Stimulated activated CD4-positive, alpha-beta T cell treated with anti-CD3 and anti-CD28 coated beads, Interleukin-4, amount 100 ng/mL, for 4 hours (primary cell): ENCODE measurements at regions not wholly inside any gene's neighbourhood (a gene's known extent, or its start where the extent isn't known, plus 50 kb on each side); places are given as distances from the start of the nearest gene placed in this dataset.
"Not testable (repeated sequence)": the region's sequence is repeated elsewhere in the genome, so short reads cannot be mapped to it uniquely, and the experiment has no call there.

Source experiments
- DNase-seq, 2 experiments: peaks; one replicate each; pipeline ENCODE4 v3.0.0-alpha.2; 2020

DNA sequence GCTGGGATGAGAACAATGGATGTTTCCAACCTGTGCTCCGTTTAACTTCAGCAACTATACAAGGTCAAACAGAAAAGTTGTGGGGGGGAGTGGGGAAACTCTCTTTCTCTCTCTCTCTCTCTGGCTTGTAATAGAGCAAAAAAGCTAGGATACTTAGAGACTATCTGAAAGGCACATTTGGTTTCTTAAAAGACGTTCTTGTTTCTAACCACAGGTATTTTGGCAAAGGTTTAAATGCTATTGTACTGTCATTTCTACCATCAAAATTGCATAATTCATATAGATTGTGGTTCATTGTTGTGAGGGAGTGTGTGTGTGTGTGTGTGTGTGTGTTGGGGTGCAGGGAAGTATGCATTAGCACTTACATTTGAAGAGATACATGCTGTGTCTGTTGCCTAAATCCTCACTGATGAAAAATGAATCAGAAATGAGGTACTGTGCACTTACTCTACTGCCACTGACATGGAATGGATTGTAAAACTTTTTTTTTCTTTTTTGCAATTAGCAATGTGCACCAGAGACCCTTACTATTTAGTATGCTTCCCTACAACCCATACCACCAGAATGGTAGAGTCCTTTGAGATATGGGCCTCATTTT is 841.0 kb upstream of the PIK3C3 start:
- no peak for DNase-seq

DNA sequence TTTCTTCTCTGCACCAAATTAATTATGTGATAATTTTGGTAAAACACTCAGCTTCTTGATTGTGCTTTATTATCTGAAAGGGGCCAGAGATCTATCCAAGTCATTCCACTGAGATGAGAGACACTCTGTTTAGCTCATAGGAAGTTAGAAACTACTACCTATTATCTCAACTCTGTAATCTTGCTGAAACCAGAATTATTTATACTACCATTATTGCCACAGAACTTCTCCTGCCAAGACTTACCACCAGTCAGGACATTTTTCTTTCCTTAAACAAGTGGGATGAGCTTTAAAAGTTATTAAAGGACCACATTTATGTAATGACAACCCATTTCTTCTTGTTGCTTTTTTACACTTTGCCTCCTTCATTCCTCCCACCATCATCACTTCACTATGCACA is 855.6 kb upstream of the PIK3C3 start:
- DNase-seq, result no peak

DNA sequence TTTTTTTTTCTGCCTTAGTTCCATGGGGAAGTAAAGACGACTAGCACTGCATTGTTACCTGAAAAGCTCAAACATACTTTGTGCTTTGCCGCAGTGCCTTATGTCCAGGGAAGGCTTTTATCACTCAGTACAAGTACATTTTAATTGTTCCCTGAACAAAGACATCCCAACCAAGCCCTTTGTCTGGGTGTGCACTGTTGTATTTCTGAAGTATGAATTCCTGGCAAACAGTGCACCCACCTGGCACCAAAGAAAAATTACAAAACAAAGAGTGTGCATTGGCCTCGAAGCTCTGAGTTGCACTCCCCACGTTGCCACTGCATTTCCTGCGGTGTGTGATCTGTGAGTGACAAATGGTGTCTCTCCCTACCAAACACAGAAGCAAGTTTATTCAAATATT is 858.5 kb upstream of the PIK3C3 start:
- no peak for DNase-seq

DNA sequence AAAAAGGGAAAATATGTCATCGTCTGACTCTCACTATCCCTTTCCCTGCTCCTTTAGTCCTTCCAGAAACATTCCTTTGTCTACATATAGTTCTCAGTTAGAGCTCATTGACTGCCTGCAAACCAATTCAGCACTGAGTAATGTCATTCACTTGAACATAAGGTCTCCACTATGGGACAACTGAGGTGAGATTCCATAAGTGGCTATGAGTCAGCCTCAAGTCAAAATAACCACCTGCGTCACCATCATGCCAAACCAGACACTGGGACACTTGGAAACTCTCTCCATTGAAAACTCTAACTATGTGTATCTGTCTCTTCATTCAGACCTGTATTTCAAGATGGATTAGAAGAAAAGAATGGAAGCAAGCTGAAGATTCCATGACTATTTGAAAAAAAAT is 878.0 kb upstream of the PIK3C3 start:
- DNase-seq, result no peak

DNA sequence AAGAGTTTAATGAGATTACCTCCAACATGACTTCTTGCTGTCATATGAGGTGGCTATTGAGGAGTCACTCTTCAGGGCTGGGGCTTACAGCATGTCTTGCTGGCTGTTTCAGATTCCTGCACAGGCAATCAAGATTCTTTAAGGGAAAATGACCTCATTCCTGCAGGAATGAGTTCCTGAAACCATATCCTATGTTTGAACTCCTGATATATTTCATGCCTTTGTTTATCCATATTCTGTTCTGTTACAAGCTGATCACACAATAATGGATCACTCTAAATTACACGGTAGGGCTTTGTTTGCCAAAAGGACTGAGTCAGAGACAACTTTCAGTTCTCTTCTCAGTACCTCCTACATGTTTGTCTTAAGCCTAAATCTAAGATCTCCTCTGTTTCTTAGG is 879.8 kb upstream of the PIK3C3 start:
- no peak for DNase-seq

DNA sequence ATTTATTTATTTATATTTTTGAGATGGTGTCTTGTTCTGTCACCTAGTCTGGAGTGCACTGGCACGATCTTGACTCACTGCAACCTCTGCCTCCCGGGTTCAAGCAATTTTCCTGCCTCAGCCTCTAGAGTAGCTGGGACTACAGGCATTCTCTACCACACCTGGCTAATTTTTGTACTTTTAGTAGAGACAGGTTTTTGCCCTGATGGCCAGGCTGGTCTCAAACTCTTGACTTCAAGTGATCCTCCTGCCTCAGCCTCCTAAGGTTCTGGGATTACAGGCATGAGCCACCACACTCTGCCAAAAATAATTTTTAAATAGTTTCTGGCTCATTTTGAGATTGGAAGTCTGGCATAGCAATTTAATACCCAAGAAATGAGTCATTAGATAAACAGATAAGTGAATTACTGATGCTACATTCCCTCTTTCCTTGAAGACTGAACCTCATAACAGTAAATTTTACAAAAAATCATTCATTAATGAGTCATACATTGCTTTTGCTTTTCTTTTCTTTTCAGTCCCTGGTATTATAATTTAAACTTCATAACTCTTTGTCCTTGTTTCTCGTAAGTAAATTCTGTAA is 881.6 kb upstream of the PIK3C3 start:
- DNase-seq, result no peak

DNA sequence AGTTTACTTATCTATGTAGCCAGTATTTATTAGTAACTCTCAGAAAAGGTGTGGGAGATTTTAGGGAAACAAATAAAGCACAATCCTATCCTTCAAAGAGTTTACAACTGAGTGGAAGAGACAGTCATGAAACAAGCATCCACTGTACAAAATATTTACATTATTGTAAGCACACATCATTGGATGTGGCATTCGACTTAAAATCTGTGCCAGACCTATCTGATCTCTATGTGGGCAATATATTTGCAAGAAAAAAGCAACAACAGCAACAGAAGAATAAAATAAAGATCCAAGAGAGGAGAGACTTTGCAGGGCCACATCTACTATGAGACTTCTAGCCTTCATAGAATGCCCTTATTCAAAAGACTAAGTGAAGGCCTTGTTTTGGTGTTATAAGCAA is 882.1 kb upstream of the PIK3C3 start:
- DNase-seq, result no peak

DNA sequence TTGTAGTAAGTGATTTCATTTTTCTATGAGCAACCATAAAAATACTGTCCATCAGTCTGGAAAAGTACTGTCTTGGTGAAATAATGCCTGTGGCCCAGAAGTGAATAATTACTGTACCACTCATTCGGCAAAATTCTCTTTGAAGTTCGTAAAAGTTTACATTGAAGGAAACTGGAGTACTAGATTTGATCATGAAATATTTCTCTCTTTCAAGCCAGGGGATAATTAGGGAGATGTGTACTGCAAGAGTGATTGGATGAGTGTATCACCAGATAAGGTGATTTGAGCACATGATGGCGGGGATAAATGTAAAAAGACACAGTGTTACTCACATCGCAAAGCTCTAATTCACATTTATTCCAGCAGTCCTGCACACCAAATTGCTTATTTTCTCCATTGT is 883.2 kb upstream of the PIK3C3 start:
- DNase-seq, result no peak

DNA sequence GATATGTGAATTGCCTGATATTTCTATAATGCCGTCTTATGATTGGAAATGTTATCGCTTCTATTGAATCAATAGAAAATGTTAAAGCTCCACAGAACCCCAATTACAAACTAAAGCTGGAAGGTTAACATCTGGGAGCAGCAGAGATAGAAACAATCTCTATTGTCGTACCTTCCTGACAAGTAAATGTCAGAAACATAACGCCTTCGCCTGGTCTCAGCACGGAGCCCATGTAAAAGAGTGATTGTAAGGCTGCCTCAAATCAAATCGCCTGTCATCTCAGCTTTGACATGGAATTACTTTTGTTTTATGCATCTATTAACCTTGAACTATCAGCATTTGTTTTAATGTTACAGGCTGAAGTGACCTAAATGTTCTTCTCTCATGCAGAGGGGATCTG is 885.9 kb upstream of the PIK3C3 start:
- DNase-seq, result no peak

DNA sequence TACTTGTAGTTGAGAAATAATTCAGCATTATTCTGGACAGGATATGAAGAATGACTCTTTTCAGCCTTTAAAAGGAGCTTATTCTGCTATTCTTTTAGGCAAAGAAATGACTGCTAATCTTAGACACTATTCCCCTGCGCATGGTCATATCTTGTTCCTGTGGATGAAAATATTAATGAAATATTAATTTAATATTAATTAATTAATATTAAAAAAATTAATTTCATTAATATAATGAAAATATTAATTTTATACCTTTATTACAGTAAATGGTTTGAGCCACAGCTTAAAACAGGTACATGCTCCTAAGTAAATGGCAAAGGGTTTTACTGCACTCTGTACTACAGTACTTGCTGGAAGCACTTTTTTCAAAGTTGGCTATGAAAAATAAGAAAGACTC is 890.1 kb upstream of the PIK3C3 start:
- DNase-seq, result no peak

DNA sequence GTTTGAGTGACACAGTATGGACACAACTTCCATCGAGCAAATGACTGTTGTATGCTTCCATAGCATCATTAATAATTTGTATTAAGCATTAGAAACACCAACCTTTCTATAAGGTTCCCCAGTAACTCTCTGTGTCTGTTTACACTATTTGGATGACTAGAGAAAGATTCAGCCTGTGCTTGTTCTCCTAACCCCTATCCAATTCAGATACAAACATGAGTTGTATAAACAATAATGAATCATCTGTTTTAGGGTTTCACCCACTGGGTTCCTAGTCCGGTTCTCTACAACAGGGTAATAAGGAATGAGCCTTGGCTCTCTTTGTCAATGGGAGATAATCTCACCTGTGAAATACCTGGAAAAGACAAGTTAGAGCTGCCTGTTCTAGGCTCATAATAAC is 894.1 kb upstream of the PIK3C3 start:
- no peak for DNase-seq

DNA sequence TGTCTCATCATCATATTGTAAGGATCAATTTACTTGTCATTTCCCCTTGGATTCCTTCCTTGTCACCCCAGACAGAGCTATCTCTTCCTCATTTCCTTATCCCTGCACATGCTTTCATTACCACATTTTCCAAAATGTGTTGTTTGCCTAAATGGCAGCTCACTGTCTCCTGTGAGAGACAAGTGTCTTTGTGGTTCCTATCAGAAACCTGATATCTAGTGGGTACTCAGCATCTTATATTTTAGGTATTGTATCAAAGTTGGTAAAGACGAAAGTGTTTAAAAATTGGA is 896.0 kb upstream of the PIK3C3 start:
- no peak for DNase-seq

DNA sequence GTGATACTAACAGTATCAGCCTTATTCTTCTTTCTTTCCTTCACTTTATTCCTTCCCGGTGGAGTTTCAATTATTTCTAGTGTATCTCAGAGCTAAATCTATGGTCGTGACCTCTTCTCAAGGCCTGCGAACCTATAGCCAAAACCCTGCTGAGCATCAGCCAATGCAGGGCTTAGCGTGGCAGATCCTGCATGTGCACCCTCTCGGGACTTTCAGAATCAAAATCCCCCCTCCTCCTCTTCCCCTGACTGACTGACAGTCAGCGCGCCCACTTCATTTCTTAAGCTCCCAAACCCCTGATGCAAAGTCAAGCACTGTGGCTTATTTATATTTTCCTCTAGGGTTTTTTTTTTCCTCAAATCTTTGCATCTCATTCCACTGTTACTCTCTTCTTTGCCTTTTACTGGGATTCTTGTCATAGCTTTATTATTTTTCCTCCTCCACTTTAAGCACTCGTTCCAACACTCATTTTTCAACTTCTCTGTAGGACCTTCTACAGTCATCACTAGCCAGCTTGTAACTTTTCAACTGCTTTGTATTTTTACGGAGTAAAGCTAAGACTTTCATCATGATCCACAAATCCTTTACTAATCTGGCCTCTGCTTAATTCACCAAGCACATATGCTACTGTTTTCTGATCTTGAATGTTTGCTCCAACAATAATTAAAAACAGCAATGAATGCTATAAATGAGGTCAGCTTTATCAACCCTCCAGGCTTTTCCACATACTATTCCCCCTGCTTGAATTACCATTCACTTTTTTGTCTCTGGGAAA is 896.5 kb upstream of the PIK3C3 start:
- DNase-seq, result no peak

DNA sequence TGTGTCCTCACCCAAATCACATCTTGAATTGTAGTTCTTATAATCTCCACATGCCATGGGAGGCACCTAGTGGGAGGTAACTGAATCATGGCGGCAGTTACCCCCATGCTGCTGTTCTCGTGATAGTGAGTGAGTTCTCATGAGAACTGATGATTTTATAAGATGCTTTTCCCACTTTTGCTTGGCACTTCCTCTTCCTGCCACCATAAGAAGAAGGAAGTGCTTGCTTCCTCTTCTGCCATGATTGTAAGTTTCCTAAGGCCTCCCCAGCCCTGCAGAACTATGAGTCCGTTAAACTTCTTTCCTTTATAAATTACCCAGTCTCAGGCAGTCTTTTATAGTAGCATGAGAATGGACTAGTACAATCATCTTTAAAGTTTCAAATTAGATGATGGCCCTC is 902.4 kb upstream of the PIK3C3 start:
- DNase-seq, result no peak

DNA sequence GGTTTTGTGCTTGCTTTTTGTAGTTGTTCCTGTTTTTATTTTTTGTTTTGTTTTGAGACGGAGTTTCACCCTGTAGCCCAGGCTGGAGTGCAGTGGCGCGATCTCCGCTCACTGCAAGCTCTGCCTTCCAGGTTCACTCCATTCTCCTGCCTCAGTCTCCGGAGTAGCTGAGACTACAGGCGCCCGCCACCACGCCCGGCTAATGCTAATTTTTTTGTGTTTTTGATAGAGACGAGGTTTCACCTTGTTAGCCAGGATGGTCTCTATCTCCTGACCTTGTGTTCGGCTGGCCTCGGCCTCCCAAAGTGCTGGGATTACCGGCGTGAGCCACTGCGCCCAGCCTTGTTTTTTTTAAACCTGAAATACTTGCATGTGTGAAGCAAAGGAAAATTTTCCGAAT is 908.8 kb upstream of the PIK3C3 start:
- not testable (repeated sequence) for DNase-seq

DNA sequence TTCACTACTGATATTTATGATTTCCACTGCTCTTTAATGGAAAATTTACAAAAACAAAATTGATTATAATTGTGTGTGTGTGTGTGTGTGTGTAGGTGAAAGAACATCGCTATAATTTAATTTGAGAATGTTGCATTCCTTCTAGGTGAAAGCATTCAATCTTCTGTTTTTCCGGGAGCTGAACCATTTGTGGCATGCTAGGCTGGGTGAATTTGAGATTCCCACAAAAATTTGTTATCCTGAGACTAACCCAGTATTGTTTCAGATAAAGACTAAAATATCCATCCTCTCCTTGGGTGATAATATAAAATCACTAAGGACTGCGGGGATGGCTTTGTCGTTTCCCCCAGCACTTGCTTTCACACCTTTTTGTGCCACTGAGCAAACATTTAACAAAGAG is 911.2 kb upstream of the PIK3C3 start:
- DNase-seq, result no peak

DNA sequence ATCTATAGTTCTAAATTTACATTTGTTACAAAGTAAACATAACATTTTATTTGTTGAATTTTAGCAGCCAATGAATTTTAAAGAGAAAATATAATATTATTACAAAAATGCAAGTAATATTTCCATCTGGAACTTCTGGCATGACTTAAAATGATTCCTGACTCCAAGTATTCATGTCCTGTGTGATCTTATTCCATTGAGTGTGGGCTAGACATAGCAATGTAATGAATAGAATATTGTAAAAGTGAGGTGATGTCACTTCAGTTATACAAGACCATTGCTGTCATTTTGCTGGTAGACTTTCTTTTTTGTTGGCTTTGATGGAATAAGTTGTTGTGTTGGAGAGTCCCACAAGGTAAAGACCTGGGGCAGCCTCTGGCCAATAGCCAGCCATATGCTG is 912.2 kb upstream of the PIK3C3 start:
- no peak for DNase-seq

DNA sequence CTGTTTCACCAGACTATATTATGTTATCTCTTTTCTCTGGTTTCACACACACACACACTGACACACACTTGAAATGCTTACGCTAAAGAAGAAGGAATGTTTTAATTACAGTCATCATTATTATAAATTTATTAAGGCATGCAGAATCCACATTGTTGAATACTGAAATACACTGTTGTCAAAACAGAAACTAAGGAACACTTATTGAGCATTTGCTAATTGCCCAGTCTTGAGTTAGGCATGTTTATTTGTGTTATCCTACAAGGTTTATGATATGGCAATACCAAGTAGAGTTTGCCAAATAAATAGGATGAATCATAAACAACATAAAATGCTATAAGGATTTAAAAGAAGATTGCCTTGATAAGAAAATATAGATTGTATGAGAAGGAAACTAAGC is 917.0 kb upstream of the PIK3C3 start:
- no peak for DNase-seq

DNA sequence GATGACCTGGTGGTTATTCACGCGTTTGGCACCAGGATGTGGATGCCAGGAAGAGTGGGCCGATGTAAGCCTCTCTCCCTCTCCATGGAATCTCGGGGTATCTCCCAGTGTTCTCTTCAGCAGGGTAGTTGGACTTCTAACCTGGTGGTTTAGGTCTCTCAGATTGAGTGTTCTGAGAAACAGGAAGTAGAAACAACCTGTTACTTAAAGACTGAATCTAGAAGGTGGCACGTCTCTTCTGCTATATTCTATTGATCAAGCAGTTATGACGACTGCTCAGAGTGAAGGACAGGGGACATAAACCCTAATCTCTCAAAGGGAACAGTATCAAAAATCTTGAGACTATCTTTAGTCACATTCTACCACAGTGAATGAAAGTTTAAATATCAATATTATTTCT is 918.7 kb upstream of the PIK3C3 start:
- DNase-seq, result no peak

DNA sequence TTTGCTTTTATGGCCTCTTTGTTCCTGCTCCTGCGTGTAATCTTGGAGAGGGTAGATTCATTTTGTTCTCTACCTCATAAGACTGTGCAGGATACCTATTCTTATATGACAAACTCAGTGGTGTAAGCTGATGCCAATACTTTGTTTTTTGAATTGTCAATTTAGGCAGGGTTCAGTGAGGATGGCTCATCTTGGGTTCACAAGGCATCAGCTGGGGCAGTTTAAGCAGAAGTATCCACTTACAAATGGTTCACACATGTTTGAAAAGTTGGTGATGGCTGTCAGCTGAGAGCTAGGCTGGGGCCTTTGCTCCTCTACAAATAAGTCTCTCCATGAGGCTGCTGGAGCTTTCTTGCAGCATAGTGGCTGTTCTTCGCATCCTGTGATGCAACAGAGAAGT is 920.6 kb upstream of the PIK3C3 start:
- DNase-seq, result no peak

DNA sequence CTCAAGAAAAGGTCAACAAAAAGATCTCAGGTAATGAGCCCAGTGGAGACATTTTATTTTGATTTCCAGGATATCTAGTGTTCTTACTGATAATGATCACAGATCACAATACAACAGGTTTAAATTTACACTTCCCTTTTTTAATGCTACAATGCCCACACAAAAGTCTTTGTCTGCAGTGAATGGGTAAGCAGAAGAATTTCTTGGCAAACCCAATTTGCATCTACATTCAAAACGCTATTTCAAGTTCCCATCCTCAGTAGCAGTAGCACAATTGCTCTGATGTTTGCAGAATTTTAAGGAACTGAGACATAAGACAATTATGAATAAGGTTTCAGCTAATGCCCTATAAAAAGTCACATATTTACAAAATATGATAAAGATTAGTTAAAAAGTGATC is 929.4 kb upstream of the PIK3C3 start:
- DNase-seq, result no peak

DNA sequence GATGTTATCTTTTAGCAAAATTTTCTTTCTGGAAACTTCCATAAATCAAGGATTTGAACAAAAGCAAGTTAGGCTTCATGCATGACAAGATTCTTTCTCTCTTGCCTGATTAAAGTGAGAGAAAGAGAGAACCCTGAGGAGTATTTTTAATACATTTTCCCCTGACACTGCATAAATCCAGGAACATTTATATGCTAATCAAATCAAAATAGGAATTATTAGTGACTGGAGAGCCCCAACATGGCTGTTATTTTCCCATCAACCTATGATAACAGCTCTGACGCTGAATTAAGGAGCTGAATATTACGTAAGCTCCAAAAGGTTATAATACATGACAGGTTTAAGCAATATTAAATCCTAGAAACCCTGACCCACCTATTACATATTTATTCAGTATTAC is 930.2 kb upstream of the PIK3C3 start:
- DNase-seq, result no peak

DNA sequence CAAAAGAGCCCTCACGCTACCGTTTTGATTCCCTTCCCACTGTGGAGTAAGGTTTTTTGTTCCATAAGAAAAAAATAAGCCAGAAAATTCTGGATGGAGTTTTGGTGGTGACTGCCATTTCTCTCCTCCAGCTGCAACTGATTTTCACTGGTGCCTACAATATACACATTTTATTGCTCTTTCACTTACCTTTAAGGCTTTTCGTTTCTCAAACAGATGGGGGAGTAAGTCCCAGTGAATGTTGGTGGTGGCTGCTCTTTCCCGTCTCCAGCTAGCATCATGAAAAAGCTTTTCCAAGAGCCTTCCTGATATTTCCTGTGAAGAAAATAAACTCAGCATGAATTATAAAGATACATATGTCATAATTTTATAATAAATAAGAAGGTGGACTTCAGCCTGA is 932.5 kb upstream of the PIK3C3 start:
- no peak for DNase-seq

DNA sequence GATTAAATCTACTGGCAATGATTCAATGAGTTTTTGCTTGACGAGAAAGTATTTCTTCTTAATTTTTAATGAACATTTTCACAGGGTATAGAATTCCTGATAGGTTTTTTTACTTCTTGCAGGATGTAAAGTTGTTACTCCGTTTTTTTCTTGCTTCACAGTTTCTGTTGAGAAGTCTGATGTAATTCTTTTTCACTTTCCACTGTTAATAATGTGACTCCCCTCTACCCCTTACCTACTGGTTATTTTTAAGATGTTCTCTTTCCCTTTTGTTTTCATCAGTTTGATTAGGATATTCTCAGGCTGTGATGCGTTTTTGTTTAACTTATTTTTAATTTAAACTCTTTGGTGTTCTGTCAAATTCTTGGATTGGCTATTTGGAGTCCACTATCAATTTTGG is 933.9 kb upstream of the PIK3C3 start:
- no peak for DNase-seq

DNA sequence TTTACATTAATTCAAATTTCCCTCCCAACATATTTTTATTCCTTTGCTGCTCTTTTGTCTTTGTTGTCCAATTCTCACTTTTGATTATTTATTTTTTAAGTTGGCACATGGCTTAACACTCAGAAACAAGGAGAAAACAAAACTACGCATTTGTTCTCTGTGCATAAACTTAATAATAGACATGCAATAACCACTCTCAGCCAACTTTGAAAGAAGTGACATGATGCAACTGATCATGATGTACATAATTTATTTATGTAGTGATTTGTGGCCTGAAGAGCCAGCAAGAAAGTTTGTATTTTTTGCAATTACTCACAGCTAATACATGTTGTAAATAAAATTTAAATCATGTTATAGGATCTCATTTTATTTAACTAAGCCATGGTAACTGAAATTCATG is 942.8 kb upstream of the PIK3C3 start:
- no peak for DNase-seq
